ENCODE measurements at regions not wholly inside any gene's neighbourhood (a gene's known extent, or its start where the extent isn't known, plus 50 kb on each side); places are given as distances from the start of the nearest gene placed in this dataset.
"Not testable (repeated sequence)": the region's sequence is repeated elsewhere in the genome, so short reads cannot be mapped to it uniquely, and the experiment has no call there.

- no peak for DNase-seq
These were observed 326.0 kb upstream of the ONECUT1 start for GRCh38 chr15:53116169-53116568.

DNA sequence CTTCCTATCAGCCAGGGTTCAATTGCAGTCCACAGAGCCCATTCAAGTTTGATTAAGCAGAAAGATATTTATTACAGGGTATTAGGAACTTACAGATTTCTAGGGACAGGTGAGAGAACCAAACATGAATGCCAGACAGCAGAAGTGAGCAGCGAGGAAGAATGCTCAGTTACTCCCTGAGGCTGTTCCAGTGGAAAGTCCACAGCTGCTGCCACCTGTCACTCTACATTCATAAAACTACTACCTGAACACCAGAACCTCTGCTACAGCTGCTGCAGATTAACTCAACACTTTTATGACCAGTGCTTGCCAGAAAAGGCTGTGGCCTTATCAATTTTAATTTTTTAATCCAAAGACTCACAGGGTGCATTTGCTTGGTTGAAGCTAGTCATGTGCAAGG is 325.4 kb upstream of the ONECUT1 start:
- no peak for DNase-seq

- DNase-seq: no peak
These were observed 324.8 kb upstream of the ONECUT1 start for GRCh38 chr15:53114960-53115359.

GRCh38 chr15:53110999-53111398 is 320.9 kb upstream of the ONECUT1 start:
- no peak for DNase-seq

- no peak for DNase-seq
These were observed 318.2 kb upstream of the ONECUT1 start for GRCh38 chr15:53108319-53108718.

- DNase-seq: no peak
These were observed 317.7 kb upstream of the ONECUT1 start for GRCh38 chr15:53107855-53108254.

DNA sequence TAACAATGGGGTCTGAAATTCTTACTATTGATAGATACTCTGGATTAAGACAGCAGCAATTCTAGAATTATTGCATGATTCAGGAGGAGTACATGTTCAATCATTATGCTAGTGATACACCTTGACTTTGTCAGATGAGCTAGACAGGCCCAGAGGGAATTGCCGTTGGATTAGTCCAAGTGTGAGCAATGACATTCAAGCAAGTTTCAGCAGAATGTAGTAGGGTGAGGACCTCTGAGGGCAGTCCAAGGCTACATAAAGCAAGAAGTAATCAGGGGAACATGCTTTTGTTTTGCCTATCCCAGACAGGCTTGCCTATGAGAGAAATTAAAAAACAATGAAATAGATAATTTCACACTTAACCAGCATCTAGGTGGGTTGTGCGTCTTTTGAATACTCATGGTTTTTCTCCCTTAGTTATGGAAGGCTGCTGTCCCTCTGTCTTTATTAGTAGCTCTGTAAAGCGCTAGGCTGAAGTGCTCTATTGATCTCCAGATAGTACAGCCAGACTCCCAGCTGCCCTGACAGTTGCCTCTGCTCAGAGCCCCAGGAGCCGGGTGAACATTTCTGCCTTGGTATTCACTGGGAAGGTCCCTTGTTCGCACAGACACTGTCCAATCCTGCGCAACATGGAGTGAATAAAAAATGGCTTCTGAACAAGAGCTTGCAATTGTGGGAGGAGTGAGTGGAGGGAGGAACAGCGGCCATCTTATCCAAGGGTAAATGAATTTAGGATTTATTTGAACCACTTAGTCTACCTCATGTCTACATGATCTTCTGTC is 316.6 kb upstream of the ONECUT1 start:
- no peak for DNase-seq

GRCh38 chr15:53102483-53102882 is 312.3 kb upstream of the ONECUT1 start:
- no peak for DNase-seq

- no peak for DNase-seq
These were observed 290.3 kb upstream of the ONECUT1 start for GRCh38 chr15:53080484-53080883.

DNA sequence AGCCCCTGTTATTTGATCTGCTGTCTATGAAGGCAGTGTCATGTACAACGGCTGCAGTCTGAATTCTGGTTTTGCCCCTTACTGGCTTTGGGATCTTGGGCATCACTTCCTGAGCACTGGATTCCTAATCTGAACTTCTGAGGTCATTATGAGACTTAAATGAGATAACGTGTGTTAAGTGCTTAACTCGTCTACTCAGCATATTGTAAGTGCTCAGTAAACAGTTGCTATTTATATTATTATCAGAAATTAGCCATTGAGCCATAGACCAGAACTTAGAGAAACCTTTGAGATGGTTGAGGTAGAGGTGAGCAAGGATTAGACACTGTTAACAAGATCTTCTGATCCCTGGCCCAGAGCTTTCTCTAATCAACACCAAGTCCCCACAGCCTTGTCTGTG is 284.1 kb upstream of the ONECUT1 start:
- DNase-seq: no peak

DNA sequence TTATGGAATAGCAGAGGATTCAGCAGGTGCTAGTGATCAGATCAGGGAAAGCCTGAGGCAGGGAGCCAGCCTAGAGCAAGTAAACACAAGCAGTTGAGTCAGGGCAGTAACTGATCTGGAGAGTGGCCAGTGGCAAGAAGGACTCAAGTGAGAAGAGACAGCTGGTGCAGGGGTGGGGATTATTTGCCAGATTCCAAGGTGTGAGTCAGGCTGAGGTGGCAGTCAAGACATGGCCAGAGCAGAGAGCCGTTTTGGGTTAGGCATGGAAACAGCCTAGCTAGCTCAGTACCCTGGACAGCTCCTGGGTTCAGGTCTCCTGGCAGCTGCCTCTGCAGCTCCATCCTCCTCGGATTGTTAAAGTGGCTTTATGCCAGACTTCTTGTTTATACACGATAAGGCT is 281.9 kb upstream of the ONECUT1 start:
- DNase-seq: no peak

- no peak for DNase-seq
These were observed 278.5 kb upstream of the ONECUT1 start for GRCh38 chr15:53068636-53069035.

DNA sequence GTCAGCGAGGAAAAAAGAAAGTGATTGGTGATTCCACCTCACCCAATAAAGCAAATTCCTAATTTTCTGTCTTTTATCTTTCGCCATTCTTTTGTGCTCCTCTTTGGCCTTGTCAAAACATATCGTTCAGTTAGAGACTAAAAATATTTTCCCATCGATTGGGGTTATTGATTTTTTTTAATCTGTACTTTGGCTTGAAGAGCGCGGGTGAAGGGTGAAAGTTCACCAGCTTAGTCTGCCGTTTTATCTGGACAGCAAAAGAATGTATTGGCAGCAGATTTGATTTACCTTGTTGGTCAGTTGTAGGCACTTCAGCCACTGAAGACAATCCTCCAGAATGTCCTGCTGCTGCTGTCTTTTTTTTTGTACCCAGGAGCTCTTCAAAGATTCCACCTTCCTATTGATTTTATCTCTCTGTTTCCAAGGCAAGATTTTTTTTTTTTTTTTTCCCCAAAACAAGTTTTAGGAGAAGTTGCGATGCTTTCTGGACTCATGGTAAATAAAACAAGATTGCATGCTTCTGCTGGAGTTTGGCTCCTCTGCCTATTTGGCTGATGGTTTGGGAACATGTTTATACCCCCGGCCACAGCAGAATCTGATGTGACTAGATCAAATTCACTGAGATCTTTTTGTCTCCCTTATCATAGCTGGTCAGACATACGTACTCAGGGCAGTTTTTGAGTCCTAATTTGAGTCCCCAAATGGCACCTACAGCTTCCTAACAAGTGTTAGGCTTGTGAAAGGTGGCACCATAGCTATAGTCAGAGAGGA is 269.3 kb upstream of the ONECUT1 start:
- DNase-seq: no peak

DNA sequence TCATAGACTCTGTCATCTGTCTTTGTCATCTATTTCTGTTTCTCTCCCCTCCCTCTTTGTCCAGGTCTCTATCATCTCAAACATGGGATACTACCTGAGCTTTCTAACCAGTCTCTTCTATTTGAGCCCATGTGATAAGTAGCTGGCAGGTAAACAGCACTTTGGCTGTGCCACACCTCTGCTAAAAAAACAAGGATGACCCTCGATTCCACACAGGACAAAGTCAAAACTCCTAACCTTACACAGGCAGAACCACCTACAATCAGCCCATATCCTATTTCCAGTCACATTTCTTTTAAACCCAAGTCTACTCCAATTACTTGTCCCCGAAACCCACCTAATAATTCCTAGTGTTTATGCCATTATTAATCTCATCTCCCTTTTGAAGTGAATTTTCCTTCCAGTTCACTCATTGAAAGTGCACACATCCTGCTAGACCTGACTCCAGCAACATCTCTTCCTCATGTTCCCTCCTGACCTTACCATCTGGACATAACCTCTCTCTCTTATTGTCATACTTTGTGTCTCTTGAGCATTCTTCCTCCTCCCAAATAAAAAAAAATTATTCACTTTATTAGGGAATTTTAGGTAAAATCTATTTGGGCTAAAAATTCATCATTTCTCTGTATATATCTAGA is 256.1 kb upstream of the ONECUT1 start:
- no peak for DNase-seq

DNA sequence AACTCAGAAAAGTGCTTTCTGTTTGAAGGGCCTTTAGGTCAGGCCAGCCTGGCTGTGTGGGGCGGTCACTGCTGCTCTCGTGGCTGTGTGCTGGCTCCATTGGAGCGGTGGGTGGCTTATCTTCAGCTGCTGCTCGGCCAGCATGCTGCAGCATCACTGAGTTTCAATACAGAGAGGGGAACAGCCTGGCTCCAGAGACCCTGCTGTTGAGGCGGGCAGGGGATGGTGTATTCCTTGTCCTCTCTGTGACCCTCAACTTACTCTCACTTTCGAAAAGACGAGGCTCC is 248.5 kb upstream of the ONECUT1 start:
- no peak for DNase-seq

DNA sequence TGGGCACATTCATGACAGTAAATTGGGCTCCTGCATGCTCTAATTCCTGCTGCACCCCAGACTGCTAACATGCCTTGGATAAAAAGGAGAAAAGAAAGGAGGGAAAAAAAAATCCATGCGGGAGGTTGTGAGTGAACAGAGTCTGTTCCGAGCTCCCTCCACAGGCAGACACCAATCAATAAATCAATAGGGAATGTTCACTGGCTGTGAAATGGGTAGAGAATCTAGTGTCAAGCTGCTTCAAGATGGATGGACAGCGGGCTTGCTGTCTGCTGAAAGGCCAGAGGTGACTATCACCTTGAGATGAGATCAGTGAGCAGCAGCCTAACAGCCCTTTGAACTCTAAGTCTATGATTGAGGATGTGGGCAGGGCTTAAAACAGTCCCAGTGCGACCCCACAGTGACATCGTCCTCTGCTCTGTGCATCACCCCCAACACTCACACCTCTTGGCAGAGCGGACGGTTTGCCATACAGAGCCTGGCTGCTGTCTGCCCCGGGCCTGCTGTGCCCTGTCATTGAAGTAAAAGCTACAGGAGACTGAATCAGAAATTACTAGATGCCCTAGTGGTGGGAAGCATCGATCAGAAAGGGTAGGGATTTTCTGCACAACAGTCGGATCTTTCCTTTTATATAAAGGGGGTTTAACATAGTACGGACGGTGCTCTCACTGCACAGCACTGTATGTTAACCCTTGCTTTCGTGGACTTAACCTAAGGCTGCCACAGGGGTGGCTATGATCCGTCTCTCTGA is 247.9 kb upstream of the ONECUT1 start:
- no peak for DNase-seq

GRCh38 chr15:53036641-53037040 is 246.5 kb upstream of the ONECUT1 start:
- no peak for DNase-seq

- DNase-seq: no peak
These were observed 244.7 kb upstream of the ONECUT1 start for GRCh38 chr15:53034767-53035245.

DNA sequence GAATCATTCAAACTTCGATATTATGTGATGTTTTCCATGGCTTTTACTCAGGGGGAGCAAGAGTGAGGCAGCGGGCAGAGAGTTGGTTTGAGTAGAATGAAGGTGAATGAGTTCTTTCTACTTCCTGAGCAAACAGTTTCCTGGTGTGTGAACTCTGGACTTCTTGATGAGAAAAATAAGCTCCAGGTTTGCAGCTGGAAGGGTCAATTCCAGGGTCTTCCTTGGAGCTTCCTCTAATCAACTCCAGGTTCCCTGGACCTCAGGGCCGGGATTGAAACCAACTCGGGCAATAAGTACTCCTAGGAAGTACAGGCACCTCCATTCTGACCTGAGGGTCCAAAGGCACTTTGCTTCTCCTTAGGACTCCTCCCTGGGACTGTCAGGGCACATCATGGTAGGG is 243.6 kb upstream of the ONECUT1 start:
- DNase-seq: no peak

DNA sequence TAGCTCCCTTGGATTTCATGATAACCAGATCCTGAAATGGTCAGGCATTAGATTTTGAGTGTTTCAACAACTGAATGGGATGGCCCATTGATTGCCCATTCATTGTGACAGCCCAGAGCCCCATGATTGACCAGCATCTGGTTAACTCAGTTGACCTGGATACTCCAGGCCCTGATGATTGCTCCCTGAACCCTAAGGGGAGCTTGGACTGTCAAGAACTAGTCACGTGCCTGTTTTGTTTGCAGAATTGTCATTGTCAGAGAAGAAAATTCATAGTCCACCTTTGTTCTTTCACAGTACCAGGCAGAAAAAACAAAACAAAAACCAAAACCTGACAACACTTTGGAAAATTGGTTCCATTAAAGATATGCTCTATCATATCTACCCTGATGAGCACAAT is 241.3 kb upstream of the ONECUT1 start:
- no peak for DNase-seq

DNA sequence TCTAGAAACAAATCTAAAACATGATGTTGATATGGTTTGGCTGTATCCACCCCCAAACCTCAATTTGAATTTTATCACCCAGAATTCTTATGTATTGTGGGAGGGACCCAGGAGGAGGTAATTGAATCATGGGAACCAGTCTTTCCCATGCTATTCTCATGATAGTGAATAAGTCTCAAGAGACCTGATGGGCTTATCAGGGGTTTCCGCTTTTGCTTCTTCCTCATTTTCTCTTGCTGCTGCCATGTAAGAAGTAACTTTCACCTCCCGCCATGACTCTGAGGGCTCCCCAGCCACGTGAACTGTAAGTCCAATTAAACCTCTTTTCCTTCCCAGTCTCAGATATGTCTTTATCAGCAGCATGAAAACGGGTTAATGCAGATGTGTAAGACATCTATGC is 232.7 kb upstream of the ONECUT1 start:
- no peak for DNase-seq

GRCh38 chr15:53013329-53013728 is 223.2 kb upstream of the ONECUT1 start:
- DNase-seq: no peak

DNA sequence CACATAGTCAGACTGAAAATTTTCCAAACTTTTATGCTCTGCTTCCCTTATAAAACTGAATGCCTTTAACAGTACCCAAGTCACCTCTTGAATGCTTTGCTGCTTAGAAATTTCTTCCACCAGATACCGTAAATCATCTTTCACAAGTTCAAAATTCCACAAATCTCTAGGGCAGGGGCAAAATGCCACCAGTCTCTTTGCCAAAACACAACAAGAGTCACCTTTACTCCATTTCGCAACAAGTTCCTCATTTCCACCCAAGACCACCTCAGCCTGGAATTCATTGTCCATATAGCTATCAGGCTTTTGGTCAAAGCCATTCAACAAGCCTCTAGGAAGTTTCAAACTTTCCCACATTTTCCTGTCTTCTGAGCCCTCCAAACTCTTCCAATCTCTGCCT is 221.6 kb upstream of the ONECUT1 start:
- not testable (repeated sequence) for DNase-seq

All from C1 segment of cervical spinal cord (tissue), 14 donors.